ENCODE measurements at regions not wholly inside any gene's neighbourhood (a gene's known extent, or its start where the extent isn't known, plus 50 kb on each side); places are given as distances from the start of the nearest gene placed in this dataset.

GRCh38 chr20:7231303-7231702 lies 463.8 kb downstream of the BMP2 start:
- TF ChIP-seq, protein P1, sequence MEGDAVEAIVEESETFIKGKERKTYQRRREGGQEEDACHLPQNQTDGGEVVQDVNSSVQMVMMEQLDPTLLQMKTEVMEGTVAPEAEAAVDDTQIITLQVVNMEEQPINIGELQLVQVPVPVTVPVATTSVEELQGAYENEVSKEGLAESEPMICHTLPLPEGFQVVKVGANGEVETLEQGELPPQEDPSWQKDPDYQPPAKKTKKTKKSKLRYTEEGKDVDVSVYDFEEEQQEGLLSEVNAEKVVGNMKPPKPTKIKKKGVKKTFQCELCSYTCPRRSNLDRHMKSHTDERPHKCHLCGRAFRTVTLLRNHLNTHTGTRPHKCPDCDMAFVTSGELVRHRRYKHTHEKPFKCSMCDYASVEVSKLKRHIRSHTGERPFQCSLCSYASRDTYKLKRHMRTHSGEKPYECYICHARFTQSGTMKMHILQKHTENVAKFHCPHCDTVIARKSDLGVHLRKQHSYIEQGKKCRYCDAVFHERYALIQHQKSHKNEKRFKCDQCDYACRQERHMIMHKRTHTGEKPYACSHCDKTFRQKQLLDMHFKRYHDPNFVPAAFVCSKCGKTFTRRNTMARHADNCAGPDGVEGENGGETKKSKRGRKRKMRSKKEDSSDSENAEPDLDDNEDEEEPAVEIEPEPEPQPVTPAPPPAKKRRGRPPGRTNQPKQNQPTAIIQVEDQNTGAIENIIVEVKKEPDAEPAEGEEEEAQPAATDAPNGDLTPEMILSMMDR (IDR thresholded peaks at IDR 0.05): no peak
- TF ChIP-seq EP300 (IDR thresholded peaks at IDR 0.05) (no peak), POLR2A (IDR thresholded peaks at IDR 0.05) (no peak)

All from sigmoid colon (tissue), 4 donors.